Liver (tissue), 3 donors: ENCODE measurements at regions not wholly inside any gene's neighbourhood (a gene's known extent, or its start where the extent isn't known, plus 50 kb on each side); places are given as distances from the start of the nearest gene placed in this dataset.

ENCODE experiments used
- EGR1 ChIP-seq, 2 donors: IDR thresholded peaks; 2 replicates each; pipeline ENCODE4 v1.6.1; 2016 to 2018; ENCODE audit warnings: antibody characterized with exemption in 2 of 2, low read depth in 2 of 2
- GABPA ChIP-seq, 2 donors: IDR thresholded peaks in 1 of 2; conservative IDR thresholded peaks in 1 of 2; 2 replicates each; pipeline ENCODE4 v1.6.1; 2016; ENCODE audit warnings: antibody characterized with exemption in 2 of 2, mild to moderate bottlenecking in 1 of 2, moderate library complexity in 1 of 2
- HNF4A ChIP-seq, 2 donors: conservative IDR thresholded peaks; 2 replicates each; pipeline ENCODE4 v1.6.1; 2016; ENCODE audit warnings: antibody characterized with exemption in 2 of 2, mild to moderate bottlenecking in 2 of 2
- JUND ChIP-seq, 2 donors: IDR thresholded peaks; 2 replicates each; pipeline ENCODE4 v1.6.1; 2016; ENCODE audit warnings: antibody characterized with exemption in 2 of 2
- NR2F2 ChIP-seq: IDR thresholded peaks from 2 replicates; pipeline ENCODE4 v1.6.1; 2016; ENCODE audit warnings: antibody characterized with exemption
- TAF1 ChIP-seq: conservative IDR thresholded peaks from 2 replicates; pipeline ENCODE4 v1.6.1; 2016; ENCODE audit warnings: antibody characterized with exemption, mild to moderate bottlenecking
- YY1 ChIP-seq: IDR thresholded peaks from 2 replicates; pipeline ENCODE4 v1.6.1; 2016; ENCODE audit warnings: antibody characterized with exemption, mild to moderate bottlenecking
- TF ChIP-seq, protein P1 (sequence below): fragments of 150-350 bp; IDR thresholded peaks from 2 replicates; pipeline ENCODE4 v1.5.1; 2017; ENCODE audit warnings: improper control_type of control experiment, low read depth, low read length; ENCODE audit not compliant: missing input control
- TF ChIP-seq, protein P2 (sequence below): IDR thresholded peaks from 2 replicates; pipeline ENCODE4 v1.6.1; 2016; ENCODE audit warnings: antibody characterized with exemption
- donor health status: healthy.
- donor health status: healthy.

DNA sequence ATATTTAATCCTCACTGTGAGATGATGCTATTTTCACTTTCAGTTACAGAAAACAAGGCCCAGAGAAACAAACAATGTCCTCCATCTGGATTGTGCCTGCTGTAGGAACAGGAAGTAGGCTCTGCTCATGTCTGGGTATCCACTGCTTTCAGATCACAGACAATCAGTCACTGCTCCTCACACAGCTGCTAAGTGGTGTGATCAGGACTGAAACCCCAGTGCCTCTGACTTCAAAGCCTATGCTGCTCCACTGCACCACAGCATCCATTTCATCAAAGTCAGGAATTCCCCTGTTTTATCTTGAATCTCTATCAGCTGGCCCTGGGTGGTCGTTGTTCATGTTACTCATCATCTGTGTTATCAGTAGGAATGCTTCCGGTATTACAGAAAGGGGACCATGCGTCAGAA is 303.8 kb upstream of the TRIB2 start:
- TF ChIP-seq, protein P1, sequence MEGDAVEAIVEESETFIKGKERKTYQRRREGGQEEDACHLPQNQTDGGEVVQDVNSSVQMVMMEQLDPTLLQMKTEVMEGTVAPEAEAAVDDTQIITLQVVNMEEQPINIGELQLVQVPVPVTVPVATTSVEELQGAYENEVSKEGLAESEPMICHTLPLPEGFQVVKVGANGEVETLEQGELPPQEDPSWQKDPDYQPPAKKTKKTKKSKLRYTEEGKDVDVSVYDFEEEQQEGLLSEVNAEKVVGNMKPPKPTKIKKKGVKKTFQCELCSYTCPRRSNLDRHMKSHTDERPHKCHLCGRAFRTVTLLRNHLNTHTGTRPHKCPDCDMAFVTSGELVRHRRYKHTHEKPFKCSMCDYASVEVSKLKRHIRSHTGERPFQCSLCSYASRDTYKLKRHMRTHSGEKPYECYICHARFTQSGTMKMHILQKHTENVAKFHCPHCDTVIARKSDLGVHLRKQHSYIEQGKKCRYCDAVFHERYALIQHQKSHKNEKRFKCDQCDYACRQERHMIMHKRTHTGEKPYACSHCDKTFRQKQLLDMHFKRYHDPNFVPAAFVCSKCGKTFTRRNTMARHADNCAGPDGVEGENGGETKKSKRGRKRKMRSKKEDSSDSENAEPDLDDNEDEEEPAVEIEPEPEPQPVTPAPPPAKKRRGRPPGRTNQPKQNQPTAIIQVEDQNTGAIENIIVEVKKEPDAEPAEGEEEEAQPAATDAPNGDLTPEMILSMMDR, result no peak
- TF ChIP-seq YY1, result no peak
- TF ChIP-seq, protein P2, sequence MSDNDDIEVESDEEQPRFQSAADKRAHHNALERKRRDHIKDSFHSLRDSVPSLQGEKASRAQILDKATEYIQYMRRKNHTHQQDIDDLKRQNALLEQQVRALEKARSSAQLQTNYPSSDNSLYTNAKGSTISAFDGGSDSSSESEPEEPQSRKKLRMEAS, result no peak
- no peak for TF ChIP-seq JUND (IDR thresholded peaks at IDR 0.05)
- no peak for TF ChIP-seq TAF1
- TF ChIP-seq NR2F2, result no peak
- no peak for TF ChIP-seq HNF4A (conservative IDR thresholded peaks at IDR 0.05)
- TF ChIP-seq EGR1 (IDR thresholded peaks at IDR 0.05; ENCODE audit: low read depth in 2 of 2), result no peak
- TF ChIP-seq GABPA (IDR thresholded peaks at IDR 0.05 in 1 of 2, conservative IDR thresholded peaks at IDR 0.05 in 1 of 2), result no peak
